Endothelial cell of umbilical vein (primary cell): ENCODE measurements at regions not wholly inside any gene's neighbourhood (a gene's known extent, or its start where the extent isn't known, plus 50 kb on each side); places are given as distances from the start of the nearest gene placed in this dataset.

Source experiments
- BruUV-seq: library from RNA; stranded (reverse); fragments of 400-500 nt; replicated peaks from 2 replicates; lab custom pipeline; 2021; lab: Mats Ljungman, UMichigan
- CTCF ChIA-PET: fragments of 300-600, 350-600 bp; sonication (Branson Sonifier 250); formaldehyde crosslinking; loops from one replicate; lab custom pipeline; 2021; ENCODE audit warnings: antibody characterized with exemption, inconsistent platforms; lab: Charles Lee
- POLR2A ChIA-PET: fragments of 300-600, 350-600 bp; sonication (Branson Sonifier 250); formaldehyde crosslinking; loops from one replicate; lab custom pipeline; 2021; ENCODE audit warnings: antibody characterized with exemption, inconsistent platforms; lab: Charles Lee
- DNase-seq: peaks from one replicate; pipeline ENCODE4 v3.0.0-alpha.2; 2011; ENCODE audit warnings: low read depth, low spot score
- FAIRE-seq: peaks from 2 replicates; lab custom pipeline; 2011; peaks lifted over from hg19 to GRCh38; lab: Jason Lieb, UNC
- H2AFZ ChIP-seq: 2 replicates; pipeline ENCODE4 v1.6.0; 2012; ENCODE audit warnings: low read depth, low read length, control low read depth, inconsistent platforms
- H3K27ac ChIP-seq: 2 replicates; pipeline ENCODE4 v1.5.1; 2011; ENCODE audit warnings: low read depth, mild to moderate bottlenecking, control low read depth, low read length, moderate library complexity; ENCODE audit not compliant: insufficient read depth
- H3K27me3 ChIP-seq, 2 experiments: 2 replicates each; pipeline versions ENCODE4 v1.6.0 to v1.6.1; 2011; ENCODE audit warnings: low read length in 2 of 2, mixed read lengths in 1 of 2; ENCODE audit not compliant: control insufficient read depth in 2 of 2, insufficient read depth in 2 of 2
- H3K36me3 ChIP-seq, 2 experiments: 2 replicates in 1 of 2; 3 replicates in 1 of 2; pipeline ENCODE4 v1.5.1; 2011; ENCODE audit warnings: low read length in 2 of 2, mild to moderate bottlenecking in 1 of 2, moderate library complexity in 1 of 2; ENCODE audit not compliant: control insufficient read depth in 2 of 2, insufficient read depth in 2 of 2; ENCODE audit errors: extremely low read depth in 1 of 2
- H3K4me1 ChIP-seq: 3 replicates; pipeline ENCODE4 v1.5.1; 2011; ENCODE audit warnings: mild to moderate bottlenecking, low read length; ENCODE audit not compliant: control insufficient read depth, insufficient read depth; ENCODE audit errors: extremely low read depth
- H3K4me2 ChIP-seq: 2 replicates; pipeline ENCODE4 v1.6.1; 2011; ENCODE audit warnings: low read length, control low read depth, mixed read lengths; ENCODE audit not compliant: insufficient read depth
- H3K4me3 ChIP-seq, 3 experiments: fragments of 200-600 bp in 1 of 3; sonication (generic), shearing (Covaris generic) in 1 of 3; replicated peaks in 1 of 3; 2 replicates each; pipeline ENCODE4 v1.5.1; 2011 to 2016; ENCODE audit warnings: control low read depth in 3 of 3, low read length in 3 of 3, mild to moderate bottlenecking in 2 of 3, inconsistent platforms in 1 of 3, low read depth in 1 of 3, moderate library complexity in 1 of 3; ENCODE audit not compliant: insufficient read depth in 1 of 3
- H3K79me2 ChIP-seq: 2 replicates; pipeline ENCODE4 v1.6.0; 2012; ENCODE audit warnings: low read length, inconsistent platforms; ENCODE audit not compliant: control insufficient read depth, insufficient read depth
- H3K9ac ChIP-seq: replicated peaks from 2 replicates; pipeline ENCODE3; 2011; ENCODE audit warnings: low read length, control low read depth; ENCODE audit not compliant: insufficient read depth; ENCODE audit errors: extremely low read depth
- H3K9me1 ChIP-seq: replicated peaks from 3 replicates; pipeline ENCODE4 v1.6.0; 2011; ENCODE audit warnings: mild to moderate bottlenecking, low read length; ENCODE audit not compliant: control insufficient read depth, insufficient read depth; ENCODE audit errors: extremely low read depth
- H3K9me3 ChIP-seq: replicated peaks from 2 replicates; pipeline ENCODE4 v1.5.1; 2012; ENCODE audit warnings: low read length, inconsistent platforms; ENCODE audit not compliant: control insufficient read depth, insufficient read depth
- H4K20me1 ChIP-seq: replicated peaks from 2 replicates; pipeline ENCODE3; 2011; ENCODE audit warnings: mild to moderate bottlenecking, low read length; ENCODE audit not compliant: control insufficient read depth, insufficient read depth; ENCODE audit errors: extremely low read depth
- CTCF ChIP-seq, 2 donors: IDR thresholded peaks; 1 replicate in 1 of 2; 2 replicates in 1 of 2; pipeline ENCODE4 v1.5.1; 2011; ENCODE audit warnings: low read length in 2 of 2, mild to moderate bottlenecking in 2 of 2, moderate library complexity in 2 of 2, control low read depth in 1 of 2, inconsistent platforms in 1 of 2, low read depth in 1 of 2; ENCODE audit not compliant: insufficient read depth in 1 of 2; ENCODE audit errors: extremely low read depth in 1 of 2
- EZH2 ChIP-seq: IDR thresholded peaks from 2 replicates; pipeline ENCODE4 v1.6.1; 2012; ENCODE audit warnings: borderline replicate concordance, low read depth, mild to moderate bottlenecking, moderate library complexity, low read length, inconsistent platforms; ENCODE audit not compliant: severe bottlenecking
- FOS ChIP-seq: IDR thresholded peaks from 2 replicates; pipeline ENCODE4 v1.6.1; 2011; ENCODE audit warnings: mild to moderate bottlenecking, low read length, moderate library complexity, borderline replicate concordance; ENCODE audit not compliant: insufficient read depth
- GATA2 ChIP-seq: IDR thresholded peaks from 2 replicates; pipeline ENCODE4 v1.7.0; 2011; ENCODE audit warnings: low read depth, mild to moderate bottlenecking, moderate library complexity, mixed read lengths, low read length; ENCODE audit not compliant: insufficient read length, insufficient read depth
- JUN ChIP-seq: IDR thresholded peaks from 2 replicates; pipeline ENCODE4 v1.6.1; 2011; ENCODE audit warnings: borderline replicate concordance, low read depth; ENCODE audit not compliant: insufficient read length, insufficient read depth
- MAX ChIP-seq: IDR thresholded peaks from 2 replicates; pipeline ENCODE4 v1.6.1; 2011; ENCODE audit not compliant: insufficient read depth, insufficient read length
- MYC ChIP-seq: IDR thresholded peaks from one replicate; pipeline ENCODE4 v1.6.1; 2011; ENCODE audit warnings: mild to moderate bottlenecking, low read depth, low read length
- POLR2A ChIP-seq: IDR thresholded peaks from 2 replicates; pipeline ENCODE4 v1.6.1; 2012; ENCODE audit warnings: low read depth, mild to moderate bottlenecking, control low read depth, low read length
- POLR2AphosphoS5 ChIP-seq: IDR thresholded peaks from 2 replicates; pipeline ENCODE4 v1.6.1; 2012; ENCODE audit warnings: low read depth, mild to moderate bottlenecking, control low read depth, low read length, moderate library complexity; ENCODE audit not compliant: insufficient read depth
- dilution Hi-C: fragments of 300-500 bp; cut with MboI; formaldehyde crosslinking; loops from one replicate; pipeline ENCODE4 v1.15.0; 2019; ENCODE audit warnings: low sequenced_read_pairs; ENCODE audit not compliant: extremely low pct_ligation_motif_present
- intact Hi-C: fragments of 100-400 bp; cut with micrococcal nuclease; formaldehyde crosslinking; loops from one replicate; pipeline ENCODE4 v1.10.0; 2022

GRCh38 chr7:17700138-17700537 is 240.2 kb downstream of the SNX13 start:
- Histone ChIP-seq H3K79me2 (no peaks in the 10 kb centered on the region), H3K4me3 (no peak overlapping the region), H3K27ac (no peak overlapping the region), H2AFZ (no peak overlapping the region), H3K9me1 (no peaks in the 10 kb centered on the region), H3K4me2 (no peak overlapping the region), H4K20me1 (no peaks in the 10 kb centered on the region), H3K9me3 (no peaks in the 10 kb centered on the region), H3K27me3 (no peaks in the 10 kb centered on the region), H3K9ac (no peak overlapping the region), H3K4me1 (no peaks in the 10 kb centered on the region), H3K36me3 (no peaks in the 10 kb centered on the region)
- ChIA-PET POLR2A (no interaction called here), CTCF (interaction anchor here (1.1 kb wide), 1 partner anchor 645 kb away, joined by 3 read pairs; no protein-coding TSS in a partner anchor)
- dilution Hi-C loops, result no loop called here
- TF ChIP-seq MYC, result no peak
- no peak for TF ChIP-seq FOS
- no peak for TF ChIP-seq GATA2
- TF ChIP-seq JUN, result no peak
- no peak for TF ChIP-seq POLR2A
- intact Hi-C loops, result loop anchor here (10.0 kb wide), 1 partner anchor 875 kb away; no protein-coding TSS in a partner anchor
- FAIRE-seq, result no peak
- no TSS peak for BruUV-seq
- DNase-seq, result no peak

- CTCF ChIA-PET, result interaction anchor here (0.9 to 2.2 kb wide), 28 partner anchors 9 to 865 kb away, joined by 3 to 66 read pairs (median 4); no protein-coding TSS in a partner anchor
Observed at GRCh38 chr7:17706275-17706674, 234.0 kb downstream of the SNX13 start.

More at GRCh38 chr7:17706275-17706674, 234.0 kb downstream of the SNX13 start:
- Histone ChIP-seq H3K9me1 (no peaks in the 10 kb centered on the region), H4K20me1 (no peaks in the 10 kb centered on the region), H3K27me3 (peaks cover 3 to 6% of the 10 kb centered on the region in 2 experiments), H3K27ac (no peak overlapping the region), H3K9me3 (no peaks in the 10 kb centered on the region), H3K36me3 (no peaks in the 10 kb centered on the region), H3K4me2 (no peak overlapping the region), H3K9ac (no peak overlapping the region), H3K79me2 (no peaks in the 10 kb centered on the region), H2AFZ (no peak overlapping the region), H3K4me1 (no peaks in the 10 kb centered on the region), H3K4me3 (no peak overlapping the region)
- intact Hi-C loops, result loop anchor here (1.0 to 10.0 kb wide), 7 partner anchors 64 to 869 kb away; no protein-coding TSS in a partner anchor
- FAIRE-seq (no peak), DNase-seq (no peak)
- dilution Hi-C loops, result no loop called here
- POLR2A ChIA-PET, result no interaction called here
- no TSS peak for BruUV-seq
- no peak for TF ChIP-seq POLR2A
- TF ChIP-seq EZH2, result no peak
- TF ChIP-seq POLR2AphosphoS5, result no peak
- TF ChIP-seq MAX, result no peak
- no peak for TF ChIP-seq FOS
- TF ChIP-seq CTCF (IDR thresholded peaks at IDR 0.05; ENCODE audit: extremely low read depth in 1 of 2, insufficient read depth in 1 of 2, low read depth in 1 of 2, low read length in 2 of 2), result no peak
- TF ChIP-seq JUN, result no peak
- TF ChIP-seq MYC, result no peak
- no peak for TF ChIP-seq GATA2
